ENCODE measurements at regions not wholly inside any gene's neighbourhood (a gene's known extent, or its start where the extent isn't known, plus 50 kb on each side); places are given as distances from the start of the nearest gene placed in this dataset.
"Not testable (repeated sequence)": the region's sequence is repeated elsewhere in the genome, so short reads cannot be mapped to it uniquely, and the experiment has no call there.

DNA sequence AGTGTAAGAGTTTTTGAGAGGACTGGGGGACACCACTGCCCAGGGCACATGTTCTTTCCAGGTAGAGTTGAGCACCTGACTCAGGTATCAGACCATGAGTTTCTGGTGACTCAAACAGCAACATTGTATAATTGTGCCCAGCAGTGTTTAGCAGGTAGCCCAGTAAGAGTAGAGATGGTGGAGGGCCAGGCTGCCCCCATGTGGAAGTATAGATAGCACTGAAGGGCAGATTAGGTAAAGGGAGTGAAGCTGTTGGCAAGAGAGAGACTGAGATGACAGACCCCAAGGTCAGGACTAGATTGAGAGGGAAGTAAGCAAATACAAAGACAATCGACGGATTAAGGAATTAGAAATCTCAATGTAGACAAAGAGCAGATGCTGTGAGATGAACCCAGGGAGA, 74.6 kb downstream of the TRIM42 start:
- DNase-seq, result no peak

DNA sequence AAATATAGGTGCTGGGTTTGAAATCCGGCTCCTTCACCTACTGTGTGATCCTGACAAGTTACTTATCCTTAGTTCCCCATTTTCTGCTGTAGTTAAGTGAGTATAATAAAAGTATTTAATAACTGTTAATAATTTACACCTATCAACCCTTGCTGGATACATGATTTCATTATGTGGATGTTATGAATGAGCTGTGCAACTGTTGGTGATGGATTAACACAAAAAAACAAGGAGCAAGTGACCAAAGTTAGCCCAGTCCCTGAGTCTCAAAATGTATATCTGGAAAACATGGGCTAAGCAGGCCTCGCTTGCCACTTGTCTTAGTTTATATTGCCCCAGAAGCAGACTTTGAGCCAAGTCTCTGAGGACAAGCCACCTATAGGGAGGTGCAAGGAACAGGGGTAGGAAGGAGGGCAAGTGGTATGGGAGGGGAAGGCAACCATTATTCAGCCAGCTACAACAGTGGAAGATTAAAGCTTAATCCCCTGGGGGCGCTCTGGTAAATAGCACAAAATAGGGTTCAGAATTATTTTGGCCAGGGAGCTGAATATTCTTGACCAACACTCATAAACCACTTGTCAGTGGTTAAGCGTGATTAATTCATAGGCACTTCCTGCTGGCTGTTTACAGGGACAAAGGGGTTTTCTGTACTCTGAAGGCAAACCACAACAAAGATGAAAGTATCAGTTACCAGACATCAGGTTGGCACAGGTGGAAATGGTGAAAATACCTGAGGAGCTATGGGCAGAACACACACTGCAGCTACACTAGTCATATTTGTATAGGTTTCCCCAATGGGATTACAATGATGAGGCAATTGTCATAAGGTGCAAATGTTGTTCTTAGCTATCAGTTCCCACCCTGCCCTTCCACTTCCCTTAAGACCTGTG, 76.2 kb downstream of the TRIM42 start:
- DNase-seq, result no peak

DNA sequence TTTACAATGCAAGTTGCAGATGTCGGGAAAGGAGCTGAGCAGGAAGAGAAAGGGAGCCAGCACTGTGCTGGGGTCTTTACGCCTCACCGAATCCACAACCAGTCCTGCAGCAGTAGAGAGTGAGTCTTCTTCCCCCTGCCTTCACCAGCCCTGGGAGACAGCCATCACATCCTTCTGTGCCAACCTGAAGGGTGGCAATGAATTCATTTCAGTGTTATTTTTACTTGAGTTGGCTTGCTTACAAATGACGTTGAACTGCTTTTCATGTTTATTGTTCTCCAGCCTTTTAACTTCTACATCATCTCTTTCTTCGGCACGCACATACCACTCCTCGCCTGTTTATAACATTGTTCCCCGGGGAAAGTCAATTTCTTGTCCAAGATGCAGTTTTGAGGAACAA, 77.1 kb downstream of the TRIM42 start:
- DNase-seq, result no peak

DNA sequence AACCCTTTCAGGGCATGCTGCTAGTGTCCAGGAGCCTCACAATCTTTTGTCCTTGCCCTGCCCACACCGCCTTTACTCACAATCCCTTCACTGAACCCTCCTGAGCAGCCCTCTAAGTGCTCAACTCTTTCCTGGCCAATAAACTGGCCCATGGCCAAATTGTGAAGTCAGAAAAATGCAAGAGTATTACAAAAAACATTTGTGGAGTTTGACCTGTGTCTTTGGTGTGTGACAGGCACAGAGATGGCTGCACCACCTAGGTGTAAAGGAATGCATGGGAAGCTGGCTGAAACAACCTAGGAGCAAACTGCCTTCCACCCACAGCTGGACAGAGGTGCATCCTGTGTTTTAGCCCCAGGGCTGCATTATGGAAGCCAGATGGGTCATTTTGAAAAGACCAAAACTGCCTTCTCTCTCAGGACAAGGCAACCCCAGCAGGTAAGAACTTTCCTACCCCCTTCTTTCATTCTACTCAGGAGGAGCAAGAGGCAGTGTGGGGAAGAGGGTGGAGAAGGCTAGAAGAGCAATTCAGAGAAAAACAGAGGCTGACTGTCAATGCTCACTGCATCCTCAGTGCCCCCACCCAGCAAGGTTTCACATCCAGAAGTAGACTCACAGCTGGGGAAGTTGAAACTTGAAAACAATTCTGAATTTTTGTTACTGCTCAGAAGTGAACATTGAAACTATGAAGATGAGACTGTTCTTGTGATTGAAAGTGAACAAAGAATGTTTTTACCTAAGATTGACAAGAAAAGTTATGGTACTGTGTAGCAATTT, 78.6 kb downstream of the TRIM42 start:
- DNase-seq, result no peak

DNA sequence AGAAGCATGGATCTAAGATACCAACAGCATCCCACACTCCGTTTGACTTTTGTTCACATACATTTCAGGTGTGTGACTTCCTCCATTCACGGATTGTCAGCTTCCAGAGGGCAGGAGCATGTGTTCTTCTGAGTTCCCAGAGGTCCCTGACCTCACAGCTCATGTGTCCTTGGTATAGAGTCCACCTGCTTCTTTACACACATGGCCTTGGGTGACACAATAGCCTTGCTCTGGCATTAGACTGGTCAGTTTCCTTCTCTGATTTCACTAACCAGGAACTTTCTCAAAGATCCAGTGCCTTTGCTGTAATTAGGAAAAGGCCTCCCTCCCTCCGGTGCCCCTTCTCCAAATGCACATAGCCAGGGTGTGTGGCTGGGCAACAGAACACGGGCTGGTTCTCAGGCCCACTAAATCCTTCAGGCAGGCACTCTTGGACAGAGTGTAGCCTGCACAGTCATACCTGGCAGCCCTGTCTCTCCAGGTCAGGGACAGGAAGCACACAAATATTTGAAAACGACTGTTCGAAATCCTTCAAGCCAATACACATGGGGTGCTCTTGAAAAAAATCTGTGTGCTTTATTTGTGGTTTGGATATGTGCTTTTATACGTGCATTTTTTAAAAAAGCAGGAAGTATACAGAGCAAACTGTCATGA, 81.1 kb downstream of the TRIM42 start:
- no peak for DNase-seq

DNA sequence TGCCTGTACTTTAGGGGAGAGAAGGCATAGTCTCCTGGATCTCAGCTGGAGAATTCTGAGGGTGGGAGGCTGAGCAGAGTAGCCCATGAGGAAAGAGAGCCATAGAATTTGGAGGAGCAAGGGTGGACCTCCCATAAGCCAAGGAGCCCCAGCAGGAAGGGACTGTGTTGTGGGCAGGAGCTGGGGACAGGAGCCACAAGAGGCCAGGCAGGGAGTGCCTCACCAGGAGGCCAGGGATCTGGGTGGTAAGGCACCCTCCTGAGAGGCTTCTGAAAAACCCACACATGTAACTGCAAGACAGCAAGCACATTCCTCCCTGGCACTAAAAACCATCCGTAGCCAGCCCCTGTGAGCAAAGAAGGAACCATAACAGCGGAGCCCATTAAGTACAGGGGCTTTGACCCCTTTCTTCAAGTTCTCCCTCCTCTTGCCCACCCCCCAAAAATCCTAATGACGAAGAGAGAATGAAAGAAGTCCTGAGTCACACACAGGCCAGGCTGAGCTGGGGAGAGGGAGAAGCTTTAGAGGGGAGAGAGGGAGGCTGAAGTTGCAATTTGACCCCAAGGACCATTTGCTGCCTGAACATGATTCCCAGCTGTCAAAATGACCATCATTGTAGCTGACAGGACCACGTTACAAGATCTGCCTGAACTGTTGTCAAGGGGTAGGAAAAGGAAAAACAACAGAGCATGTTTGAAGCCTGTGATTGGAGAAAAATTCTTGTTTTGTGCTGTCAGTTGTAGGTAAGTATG, 82.6 kb downstream of the TRIM42 start:
- no peak for DNase-seq

DNA sequence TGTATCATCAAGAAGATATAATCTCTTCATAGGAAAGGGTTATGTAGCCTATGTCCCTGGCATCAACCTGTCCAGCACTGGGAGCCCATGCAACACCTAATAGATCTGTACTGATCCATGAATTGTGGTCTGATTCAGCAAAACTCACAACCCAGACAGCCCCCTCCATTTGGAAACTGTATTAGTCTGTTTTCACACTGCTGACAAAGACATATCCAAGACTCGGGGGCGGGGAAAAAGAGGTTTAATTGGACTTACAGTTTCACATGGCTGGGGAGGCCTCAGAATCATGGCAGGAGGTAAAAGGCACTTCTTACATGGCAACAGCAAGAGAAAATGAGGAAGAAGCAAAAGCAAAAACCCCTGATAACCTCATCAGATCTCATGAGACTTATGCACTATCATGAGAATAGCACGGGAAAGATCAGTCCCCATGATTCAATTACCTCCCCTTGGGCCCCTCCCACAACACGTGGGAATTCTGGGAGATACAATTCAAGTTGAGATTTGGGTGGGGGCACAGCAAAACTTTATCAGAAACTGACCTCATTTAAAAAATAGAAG, 83.3 kb downstream of the TRIM42 start:
- DNase-seq, result no peak

DNA sequence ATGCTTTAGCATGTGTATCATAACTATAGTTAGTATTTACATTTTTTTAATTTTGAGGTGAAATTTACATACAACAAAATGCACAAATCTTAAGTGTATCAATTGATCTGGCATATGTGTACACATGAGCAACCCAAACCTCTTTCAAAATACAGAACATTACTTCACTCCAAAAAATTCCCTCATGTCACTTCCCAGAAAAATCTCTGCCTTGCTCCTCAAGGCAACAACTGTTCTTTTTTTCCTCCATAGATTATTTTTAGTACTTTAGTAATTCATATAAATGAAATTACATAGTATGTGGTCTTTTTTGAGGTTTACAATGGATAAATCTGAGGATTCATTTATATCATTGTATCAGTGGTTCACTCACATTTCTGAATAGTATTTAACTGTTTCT, 84.9 kb downstream of the TRIM42 start:
- no peak for DNase-seq

DNA sequence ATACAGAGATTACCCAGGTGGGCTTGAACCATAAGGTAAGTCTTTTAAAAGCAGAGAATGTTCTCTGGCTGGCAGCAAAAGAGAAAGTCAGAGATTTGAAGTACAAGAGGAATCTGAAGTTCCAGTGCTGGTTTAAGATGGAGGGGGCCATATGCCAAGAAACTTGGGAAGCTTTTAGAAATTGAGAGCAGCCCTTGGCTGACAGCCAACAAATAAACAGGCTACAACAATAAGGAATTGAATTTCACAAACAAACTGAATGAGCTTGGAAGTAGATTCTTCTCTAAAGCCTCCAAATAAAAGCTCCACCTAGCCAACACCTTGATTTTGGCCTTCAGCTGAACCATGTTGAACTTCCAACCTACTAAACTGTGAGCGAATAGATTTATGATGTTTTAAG, 85.7 kb downstream of the TRIM42 start:
- DNase-seq, result no peak

DNA sequence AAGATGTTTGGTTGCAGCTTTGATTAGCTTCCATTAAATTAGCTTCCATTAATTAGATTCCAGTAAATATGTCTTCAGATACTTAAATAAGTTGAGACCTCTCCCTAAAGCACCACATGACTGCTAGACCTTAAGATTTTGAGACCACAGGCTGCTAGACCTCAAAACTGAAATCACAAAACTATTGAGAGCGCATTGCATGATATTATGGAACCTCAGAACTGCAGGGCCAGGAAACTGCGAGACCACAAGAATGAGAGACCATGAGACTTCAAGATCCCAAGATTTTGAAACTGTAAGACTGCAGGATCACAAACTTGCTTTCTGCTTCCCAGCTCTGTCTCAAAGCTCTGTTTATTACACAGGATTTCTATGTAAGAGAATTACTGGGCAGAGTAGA, 87.4 kb downstream of the TRIM42 start:
- DNase-seq, result no peak

DNA sequence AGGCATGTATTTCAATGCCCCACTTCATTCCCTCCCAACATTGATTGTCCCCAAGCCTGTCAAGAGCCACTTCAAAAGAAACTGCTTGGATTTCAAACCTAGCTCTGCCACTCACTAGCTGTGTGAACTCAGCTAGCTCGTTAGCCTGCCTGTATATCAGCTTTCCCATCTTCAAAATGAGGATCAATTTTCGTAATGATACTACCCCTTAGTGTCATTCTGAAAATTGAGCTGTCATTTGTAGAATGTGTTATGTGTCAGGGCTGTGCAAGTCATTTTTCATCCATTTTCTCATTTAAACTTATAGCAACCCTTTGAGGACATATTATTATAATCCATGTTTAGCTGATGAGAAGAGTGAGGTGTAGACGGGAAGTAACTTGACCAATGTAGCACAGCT, 88.6 kb downstream of the TRIM42 start:
- DNase-seq, result no peak

DNA sequence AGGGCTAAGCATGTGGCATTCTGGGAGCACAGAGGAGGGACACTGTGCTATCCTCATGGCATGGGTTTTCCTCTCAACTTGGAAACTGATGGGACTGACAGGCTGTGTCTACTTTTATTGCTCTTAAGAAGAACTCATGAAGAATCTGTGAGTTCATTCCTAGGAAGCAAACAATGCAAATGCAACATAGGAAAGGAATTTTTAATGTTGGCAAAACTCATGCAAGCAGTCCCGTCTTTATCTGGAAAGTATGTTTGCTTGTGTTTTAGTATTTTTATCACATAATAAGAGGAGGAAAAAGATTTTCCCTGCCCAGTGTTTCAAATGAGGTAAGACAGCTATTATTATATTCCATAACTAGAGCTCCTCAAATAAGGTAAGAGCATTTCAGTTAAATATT, 89.7 kb downstream of the TRIM42 start:
- DNase-seq, result no peak

DNA sequence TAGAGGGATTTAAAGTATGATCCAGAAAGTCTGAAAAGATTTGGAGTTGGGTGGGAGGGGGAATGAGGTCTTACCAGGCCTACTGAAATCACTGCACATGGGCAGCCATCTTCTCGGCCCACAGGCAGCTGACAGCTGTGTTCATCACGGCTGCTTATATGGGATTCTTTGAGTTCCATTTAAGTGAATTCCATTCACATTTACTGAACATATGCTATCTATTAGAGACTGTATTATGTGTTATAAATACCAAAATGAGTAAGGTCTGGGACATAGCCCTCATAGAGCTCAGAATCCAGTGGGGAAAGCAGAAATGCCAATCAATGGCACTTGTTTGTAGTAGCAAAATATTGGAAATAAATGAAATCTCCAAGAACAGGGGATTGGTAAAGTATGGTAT, 91.1 kb downstream of the TRIM42 start:
- no peak for DNase-seq

DNA sequence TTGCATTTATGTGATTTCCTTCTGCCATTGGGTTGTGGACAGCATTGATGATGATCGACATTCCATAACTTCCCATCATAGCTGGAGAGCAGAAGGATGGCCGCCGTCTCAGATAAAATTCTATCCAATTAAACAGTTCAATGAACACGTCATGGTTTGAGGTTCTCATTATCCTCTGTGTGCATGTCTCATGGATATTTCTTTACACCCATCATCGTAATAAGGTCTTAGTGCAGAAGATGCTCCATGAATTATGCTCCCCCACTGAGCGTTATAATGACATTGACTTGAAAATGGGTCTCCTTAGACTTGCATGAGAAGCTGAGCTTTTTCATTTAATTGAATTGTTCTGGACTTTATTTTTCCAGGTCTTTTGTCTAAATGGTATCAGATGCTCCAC, 92.1 kb downstream of the TRIM42 start:
- DNase-seq, result no peak

DNA sequence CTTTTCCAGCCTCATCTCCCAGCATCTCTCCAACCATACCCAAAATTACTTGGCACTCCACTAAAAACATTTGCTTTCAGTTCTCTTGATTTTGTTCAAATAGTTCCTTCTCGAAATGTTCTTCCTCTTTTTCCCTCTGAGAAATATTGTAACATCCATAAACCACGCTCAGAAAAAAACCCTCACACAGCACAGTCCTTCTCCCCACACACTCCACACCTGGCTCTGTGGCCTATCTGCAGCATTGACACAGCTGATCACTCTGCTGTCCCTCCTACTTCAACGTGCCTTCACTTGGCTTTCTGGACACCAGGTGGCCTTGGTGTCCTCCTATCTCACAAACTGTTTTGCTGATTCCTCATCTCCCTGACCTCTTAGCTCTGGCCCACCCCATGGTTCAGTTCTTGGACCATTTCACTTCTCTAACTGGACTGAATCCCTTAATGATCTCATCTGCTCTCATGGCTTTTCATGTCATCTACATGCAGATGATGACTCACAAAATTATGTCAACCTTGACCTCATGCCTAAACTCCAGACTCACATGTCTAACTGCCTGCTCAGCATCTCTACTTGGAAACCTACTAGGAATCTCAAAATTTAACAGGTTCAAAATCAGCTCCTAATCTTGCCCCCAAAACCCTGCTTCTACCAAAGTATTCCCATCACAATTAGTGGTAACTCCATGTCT, 93.3 kb downstream of the TRIM42 start:
- DNase-seq, result no peak

DNA sequence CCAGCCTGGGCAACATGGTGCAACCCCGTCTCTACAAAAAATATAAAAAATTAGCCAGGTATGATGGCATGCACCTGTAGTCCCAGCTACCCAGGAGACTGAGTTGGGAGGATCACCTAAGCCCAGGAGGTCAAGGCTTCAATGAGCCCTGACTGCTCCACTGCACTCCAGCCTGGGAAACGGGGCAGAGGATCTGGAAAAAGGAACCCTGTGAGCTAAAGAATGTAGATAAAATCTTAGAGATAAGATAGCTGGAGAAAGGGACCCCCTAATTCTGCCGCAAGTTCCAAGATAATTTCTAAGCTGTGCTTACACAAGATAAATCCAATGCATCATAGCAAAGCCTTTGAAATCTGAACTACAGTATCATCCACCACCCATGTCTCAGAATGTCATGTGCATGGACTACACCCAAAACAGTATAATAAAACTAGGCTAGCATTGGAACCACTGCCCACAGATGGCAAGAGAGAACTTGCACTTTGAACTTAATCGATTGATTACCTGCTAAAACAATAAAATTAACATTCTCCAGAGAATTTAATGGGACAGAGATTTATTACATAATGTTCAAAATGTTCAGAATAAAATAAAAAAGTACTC, 99.9 kb downstream of the TRIM42 start:
- DNase-seq, result no peak

DNA sequence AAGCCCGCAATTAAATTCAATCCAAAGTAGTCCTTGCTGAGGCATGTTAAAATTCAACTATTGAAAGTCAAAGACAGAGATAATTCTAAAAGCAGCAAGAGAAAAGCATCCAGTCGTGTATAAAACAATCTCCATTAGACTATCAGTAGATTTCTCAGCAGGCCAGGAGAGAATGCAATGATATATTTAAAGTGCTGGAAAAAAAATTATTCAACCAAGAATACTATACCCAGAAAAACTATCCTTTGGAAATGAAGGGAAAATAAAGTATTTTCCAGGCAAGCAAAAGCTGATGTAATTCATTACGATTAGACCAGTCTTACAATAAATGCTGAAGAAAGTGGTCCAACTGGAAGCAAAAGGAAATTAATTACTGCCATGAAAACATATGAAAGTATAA, 113.5 kb downstream of the TRIM42 start:
- DNase-seq, result no peak

DNA sequence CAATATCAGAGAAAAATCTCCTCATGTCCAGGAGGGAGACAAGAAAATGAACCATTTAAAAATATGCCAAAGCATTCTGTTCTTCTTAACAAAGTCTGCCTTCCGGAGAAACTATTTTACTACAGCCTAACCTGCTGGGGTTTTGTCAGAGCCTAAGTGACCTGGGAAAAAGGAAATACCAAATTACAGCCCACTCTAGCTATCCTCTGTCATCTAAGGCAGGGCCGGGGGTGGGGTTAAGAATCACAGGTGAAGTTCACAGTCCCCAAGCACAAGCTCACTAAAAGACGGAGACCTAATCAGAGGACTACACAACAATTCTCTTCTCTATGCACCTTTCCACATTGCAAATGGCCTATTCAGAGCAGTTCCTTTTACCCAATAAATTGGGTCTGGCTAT, 116.6 kb downstream of the TRIM42 start:
- DNase-seq, result no peak

DNA sequence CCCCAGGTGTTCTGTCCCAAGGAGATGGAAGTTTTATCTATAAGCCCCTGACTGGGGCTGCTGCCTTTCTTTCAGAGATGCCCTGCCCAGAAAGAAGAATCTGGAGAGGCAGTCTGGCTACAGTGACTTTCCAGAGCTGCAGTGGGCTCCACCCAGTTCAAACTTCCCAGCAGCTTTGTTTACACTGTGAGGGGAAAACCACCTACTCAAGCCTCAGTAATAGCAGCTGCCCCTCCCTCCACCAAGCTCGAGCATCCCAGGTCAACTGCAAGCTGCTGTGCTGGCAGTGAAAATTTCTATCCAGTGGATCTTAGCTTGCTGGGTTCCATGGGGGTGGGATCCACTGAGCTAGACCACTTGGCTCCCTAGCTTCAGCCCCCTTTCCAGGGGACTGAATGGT, 125.0 kb downstream of the TRIM42 start:
- DNase-seq, result not testable (repeated sequence)

DNA sequence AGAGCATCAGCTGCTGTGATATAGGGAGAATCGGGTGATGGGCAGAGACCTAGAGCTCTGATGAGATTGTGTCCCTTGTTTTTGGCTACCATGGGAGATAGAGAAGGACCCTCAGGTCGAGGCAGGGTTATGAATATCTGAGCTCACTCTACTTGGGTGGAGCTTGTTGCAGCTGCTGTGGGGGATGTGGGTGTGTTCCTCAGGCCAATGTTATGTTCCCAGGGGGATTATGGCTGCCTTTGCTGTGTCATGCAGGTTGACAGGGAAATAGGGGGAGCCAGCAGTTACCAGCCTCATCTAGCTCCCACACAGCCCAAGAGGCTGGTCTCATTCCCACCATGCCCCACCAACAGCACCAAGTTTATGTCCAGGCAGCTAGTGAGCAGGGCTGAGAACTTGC, 131.5 kb downstream of the TRIM42 start:
- DNase-seq, result no peak

DNA sequence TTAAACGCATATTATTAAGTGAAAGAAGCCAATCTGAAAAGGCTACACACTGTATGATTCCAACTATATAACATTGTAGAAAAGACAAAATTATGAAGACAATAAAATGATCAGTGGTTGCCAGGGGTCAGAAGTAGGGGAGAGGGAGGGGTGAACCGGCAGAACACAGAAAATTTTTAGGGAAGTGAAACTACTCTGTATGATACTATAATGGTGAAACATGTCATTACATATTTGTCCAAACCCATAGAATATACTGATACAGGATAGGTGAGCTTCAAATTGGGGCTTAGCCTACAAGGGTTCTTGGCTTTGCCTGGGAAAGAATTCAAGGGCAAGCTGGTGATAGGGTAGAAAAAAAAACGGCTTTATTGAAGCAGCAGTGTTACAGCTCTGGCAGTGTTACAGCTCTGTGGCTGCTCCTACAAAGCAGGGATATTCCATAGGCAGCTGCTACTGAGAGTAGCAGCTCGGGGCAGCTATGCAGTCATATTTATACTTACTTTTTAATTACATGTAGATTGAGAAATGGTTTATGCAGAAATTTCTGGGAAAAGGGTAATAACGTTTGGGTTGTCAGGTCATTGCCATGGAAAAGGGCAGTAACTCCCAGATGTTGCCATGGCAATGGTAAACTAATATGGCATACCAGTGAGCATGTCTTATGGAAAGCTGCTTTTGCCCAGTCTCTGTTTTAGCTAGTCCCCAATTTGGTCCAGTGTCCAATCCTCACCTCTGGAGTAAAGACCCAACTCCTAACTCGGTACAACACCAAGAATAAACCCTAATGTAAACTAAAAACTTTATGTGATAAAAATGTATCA, 125.1 kb upstream of the SLC25A36 start:
- no peak for DNase-seq

Measured in hippocampal formation (tissue), 2 donors.